NB4 (cell line): ENCODE measurements at regions not wholly inside any gene's neighbourhood (a gene's known extent, or its start where the extent isn't known, plus 50 kb on each side); places are given as distances from the start of the nearest gene placed in this dataset.

ENCODE experiments used
- CTCF ChIP-seq: IDR thresholded peaks from one replicate; pipeline ENCODE4 v1.5.1; 2012; ENCODE audit warnings: low read depth, low read length
- MAX ChIP-seq: IDR thresholded peaks from 2 replicates; pipeline ENCODE4 v1.6.1; 2011; ENCODE audit warnings: low read depth, low read length

- TF ChIP-seq CTCF, result no peak
- no peak for TF ChIP-seq MAX
These were observed 150.6 kb upstream of the ROPN1 start for GRCh38 chr3:124142389-124142970.
